WI38 (cell line): ENCODE measurements at regions not wholly inside any gene's neighbourhood (a gene's known extent, or its start where the extent isn't known, plus 50 kb on each side); places are given as distances from the start of the nearest gene placed in this dataset.

ENCODE experiments used
- H3K4me3 ChIP-seq: 2 replicates; pipeline ENCODE4 v1.5.1; 2011; ENCODE audit warnings: low read depth, mild to moderate bottlenecking, control low read depth, low read length
- CTCF ChIP-seq: IDR thresholded peaks from 2 replicates; pipeline ENCODE4 v1.5.1; 2012; ENCODE audit warnings: low read depth, mild to moderate bottlenecking, control low read depth, low read length

GRCh38 chr4:176011529-176011928 is 54.1 kb upstream of the WDR17 start:
- H3K4me3 ChIP-seq, result no peak overlapping the region
- TF ChIP-seq CTCF, result no peak

- no peak for TF ChIP-seq CTCF
- no peak overlapping the region for H3K4me3 ChIP-seq
Measured at GRCh38 chr4:176013476-176014247, 52.0 kb upstream of the WDR17 start.

- no peak overlapping the region for H3K4me3 ChIP-seq
- no peak for TF ChIP-seq CTCF
Measured at GRCh38 chr4:176014583-176015108, 51.0 kb upstream of the WDR17 start.
